NB4 (cell line): ENCODE measurements at regions not wholly inside any gene's neighbourhood (a gene's known extent, or its start where the extent isn't known, plus 50 kb on each side); places are given as distances from the start of the nearest gene placed in this dataset.

Source experiments
- CTCF ChIP-seq: IDR thresholded peaks from one replicate; pipeline ENCODE4 v1.5.1; 2012; ENCODE audit warnings: low read depth, low read length
- MYC ChIP-seq: IDR thresholded peaks from 2 replicates; pipeline ENCODE4 v1.6.1; 2011; ENCODE audit warnings: low read depth, low read length
- POLR2A ChIP-seq: IDR thresholded peaks from 2 replicates; pipeline ENCODE4 v1.6.1; 2011; ENCODE audit warnings: mild to moderate bottlenecking; ENCODE audit not compliant: insufficient read length; ENCODE audit errors: extremely low read depth
- TF ChIP-seq, protein P1 (sequence below): IDR thresholded peaks from 2 replicates; pipeline ENCODE4 v1.6.1; 2011; ENCODE audit warnings: low read depth, low read length

- no peak for TF ChIP-seq CTCF
- TF ChIP-seq, protein P1, sequence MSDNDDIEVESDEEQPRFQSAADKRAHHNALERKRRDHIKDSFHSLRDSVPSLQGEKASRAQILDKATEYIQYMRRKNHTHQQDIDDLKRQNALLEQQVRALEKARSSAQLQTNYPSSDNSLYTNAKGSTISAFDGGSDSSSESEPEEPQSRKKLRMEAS = no peak
- no peak for TF ChIP-seq POLR2A
- TF ChIP-seq MYC = no peak
Measured at GRCh38 chr16:11484691-11485258, 101.9 kb downstream of the LITAF start.
